Heart left ventricle (tissue), 13 donors: ENCODE measurements at regions not wholly inside any gene's neighbourhood (a gene's known extent, or its start where the extent isn't known, plus 50 kb on each side); places are given as distances from the start of the nearest gene placed in this dataset.

ENCODE experiments used
- POLR2A ChIP-seq, 2 donors: fragments of 450-650 bp; IDR thresholded peaks; one replicate each; pipeline ENCODE4 v1.6.1; 2017; ENCODE audit warnings: antibody characterized with exemption in 2 of 2, mild to moderate bottlenecking in 2 of 2, moderate library complexity in 2 of 2
- TF ChIP-seq, protein P1 (sequence below), 12 donors: fragments of 200-600 bp; sonication (generic) in 4 of 12; IDR thresholded peaks; one replicate each; pipeline versions ENCODE4 v1.5.0 to v1.8.0; 2018 to 2022; ENCODE audit warnings: antibody characterized with exemption in 12 of 12, mild to moderate bottlenecking in 5 of 12
- donor health status: ischemic (EF 13 %, LVEDD 7.1; RV severe dilation, severe dysfunction).
- donor health status: DM: no; HTN: yes; CAD: no.
- donor health status: DM: no; HTN: no; CAD: no.
- donor health status: ischemic (EF 25% LVEDD 6.9; RV normal size, moderate dysfunction).
- donor health status: ischemic (EF 25% LVEDD 5.7; RV mildly dilated, moderate dysfunction).
- donor health status: ischemic (EF 35%, LVEDD 5.7; RV mildly dilated, moderate dysfunction).
- donor health status: nonischemic (EF 11% LVEDD 7.7; RV severe dilation, severe dysfunction).
- donor health status: DM: yes; HTN: yes; CAD: no.
- donor health status: PGD.
- donor health status: ischemic (EF 29% LVEDD 5.4; RV normal size, mild dysfunction).
- donor health status: nonischemic (EF 23%, LVEDD 6.1; RV moderate dilation, normal function).

DNA sequence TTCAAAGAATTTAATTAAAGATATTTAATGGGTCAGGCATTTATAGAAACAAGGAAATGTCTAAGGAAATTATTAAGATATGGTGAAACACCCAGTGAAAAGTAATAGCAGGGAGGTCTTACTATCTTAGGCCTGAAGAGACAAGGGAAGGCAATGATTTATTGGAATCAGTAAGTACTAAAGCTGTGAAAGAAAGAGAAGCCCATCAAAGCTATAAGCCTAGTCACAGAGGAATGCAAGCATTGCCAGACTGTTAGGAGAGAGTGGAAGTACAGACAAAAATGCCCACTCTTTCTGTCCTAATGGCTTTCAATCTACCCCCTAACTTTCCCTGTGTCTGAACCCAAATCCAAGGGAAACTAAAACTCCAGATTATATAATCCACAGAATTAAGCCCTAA, 69.2 kb upstream of the PIK3C2G start:
- TF ChIP-seq POLR2A (IDR thresholded peaks at IDR 0.05), result no peak
- TF ChIP-seq, protein P1, sequence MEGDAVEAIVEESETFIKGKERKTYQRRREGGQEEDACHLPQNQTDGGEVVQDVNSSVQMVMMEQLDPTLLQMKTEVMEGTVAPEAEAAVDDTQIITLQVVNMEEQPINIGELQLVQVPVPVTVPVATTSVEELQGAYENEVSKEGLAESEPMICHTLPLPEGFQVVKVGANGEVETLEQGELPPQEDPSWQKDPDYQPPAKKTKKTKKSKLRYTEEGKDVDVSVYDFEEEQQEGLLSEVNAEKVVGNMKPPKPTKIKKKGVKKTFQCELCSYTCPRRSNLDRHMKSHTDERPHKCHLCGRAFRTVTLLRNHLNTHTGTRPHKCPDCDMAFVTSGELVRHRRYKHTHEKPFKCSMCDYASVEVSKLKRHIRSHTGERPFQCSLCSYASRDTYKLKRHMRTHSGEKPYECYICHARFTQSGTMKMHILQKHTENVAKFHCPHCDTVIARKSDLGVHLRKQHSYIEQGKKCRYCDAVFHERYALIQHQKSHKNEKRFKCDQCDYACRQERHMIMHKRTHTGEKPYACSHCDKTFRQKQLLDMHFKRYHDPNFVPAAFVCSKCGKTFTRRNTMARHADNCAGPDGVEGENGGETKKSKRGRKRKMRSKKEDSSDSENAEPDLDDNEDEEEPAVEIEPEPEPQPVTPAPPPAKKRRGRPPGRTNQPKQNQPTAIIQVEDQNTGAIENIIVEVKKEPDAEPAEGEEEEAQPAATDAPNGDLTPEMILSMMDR (IDR thresholded peaks at IDR 0.05), result no peak
